SK-N-MC (cell line): ENCODE measurements at regions not wholly inside any gene's neighbourhood (a gene's known extent, or its start where the extent isn't known, plus 50 kb on each side); places are given as distances from the start of the nearest gene placed in this dataset.

ENCODE experiments used
- EZH2 ChIP-seq: fragments of 200-600 bp; sonication (generic); IDR thresholded peaks from one replicate; pipeline ENCODE4 v1.6.1; 2017; ENCODE audit warnings: antibody characterized with exemption
- POLR2AphosphoS5 ChIP-seq: IDR thresholded peaks from 2 replicates; pipeline ENCODE4 v1.6.1; 2012; ENCODE audit warnings: mild to moderate bottlenecking, low read depth, low read length, borderline replicate concordance

GRCh38 chr3:81326245-81326644 is 435.2 kb downstream of the GBE1 start:
- TF ChIP-seq POLR2AphosphoS5 (no peak), EZH2 (no peak)
